GM23338 (cell line): ENCODE measurements at regions not wholly inside any gene's neighbourhood (a gene's known extent, or its start where the extent isn't known, plus 50 kb on each side); places are given as distances from the start of the nearest gene placed in this dataset.

Experiments used
- CREB1 ChIP-seq: fragments of 250-450 bp; sonication (Bioruptor Pico); IDR thresholded peaks from 2 replicates; pipeline ENCODE4 v1.5.0; 2020; ENCODE audit warnings: low read depth, mild to moderate bottlenecking, moderate library complexity
- EZH2 ChIP-seq: fragments of 200-600 bp; sonication (generic); IDR thresholded peaks from one replicate; pipeline ENCODE4 v1.8.0; 2017; ENCODE audit warnings: antibody characterized with exemption, mild to moderate bottlenecking, low read depth; ENCODE audit not compliant: unreplicated experiment
- JUNB ChIP-seq: IDR thresholded peaks from one replicate; pipeline ENCODE4 v1.6.1; 2016; ENCODE audit warnings: antibody characterized with exemption; ENCODE audit not compliant: unreplicated experiment
- NANOG ChIP-seq: IDR thresholded peaks from 2 replicates; pipeline ENCODE4 v1.6.1; 2016; ENCODE audit warnings: antibody characterized with exemption, borderline replicate concordance
- ZNF114 ChIP-seq: fragments of 250-450 bp; sonication (Bioruptor Pico); IDR thresholded peaks from 2 replicates; pipeline ENCODE4 v1.5.0; 2020; ENCODE audit warnings: mild to moderate bottlenecking, moderate library complexity
- ZNF462 ChIP-seq: fragments of 250-450 bp; sonication (Bioruptor Pico); IDR thresholded peaks from 2 replicates; pipeline ENCODE4 v1.5.0; 2020; ENCODE audit warnings: mild to moderate bottlenecking, moderate library complexity
- TF ChIP-seq, protein P1 (sequence below): IDR thresholded peaks from 2 replicates; pipeline ENCODE4 v1.6.1; 2016; ENCODE audit warnings: antibody characterized with exemption
- TF ChIP-seq, protein P2 (sequence below), 2 experiments: fragments of 200-600 bp in 1 of 2; sonication (generic) in 1 of 2; conservative IDR thresholded peaks; 2 replicates each; pipeline versions ENCODE4 v1.5.1 to v1.6.1; 2016 to 2017; ENCODE audit warnings: antibody characterized with exemption in 2 of 2, low read depth in 2 of 2, mild to moderate bottlenecking in 2 of 2, moderate library complexity in 1 of 2

- TF ChIP-seq ZNF462 (no peak), NANOG (no peak), EZH2 (no peak), JUNB (no peak), CREB1 (CRISPR knock-in tag) (no peak), ZNF114 (CRISPR knock-in tag) (no peak)
- TF ChIP-seq, protein P1, sequence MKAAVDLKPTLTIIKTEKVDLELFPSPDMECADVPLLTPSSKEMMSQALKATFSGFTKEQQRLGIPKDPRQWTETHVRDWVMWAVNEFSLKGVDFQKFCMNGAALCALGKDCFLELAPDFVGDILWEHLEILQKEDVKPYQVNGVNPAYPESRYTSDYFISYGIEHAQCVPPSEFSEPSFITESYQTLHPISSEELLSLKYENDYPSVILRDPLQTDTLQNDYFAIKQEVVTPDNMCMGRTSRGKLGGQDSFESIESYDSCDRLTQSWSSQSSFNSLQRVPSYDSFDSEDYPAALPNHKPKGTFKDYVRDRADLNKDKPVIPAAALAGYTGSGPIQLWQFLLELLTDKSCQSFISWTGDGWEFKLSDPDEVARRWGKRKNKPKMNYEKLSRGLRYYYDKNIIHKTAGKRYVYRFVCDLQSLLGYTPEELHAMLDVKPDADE = no peak
- TF ChIP-seq, protein P2, sequence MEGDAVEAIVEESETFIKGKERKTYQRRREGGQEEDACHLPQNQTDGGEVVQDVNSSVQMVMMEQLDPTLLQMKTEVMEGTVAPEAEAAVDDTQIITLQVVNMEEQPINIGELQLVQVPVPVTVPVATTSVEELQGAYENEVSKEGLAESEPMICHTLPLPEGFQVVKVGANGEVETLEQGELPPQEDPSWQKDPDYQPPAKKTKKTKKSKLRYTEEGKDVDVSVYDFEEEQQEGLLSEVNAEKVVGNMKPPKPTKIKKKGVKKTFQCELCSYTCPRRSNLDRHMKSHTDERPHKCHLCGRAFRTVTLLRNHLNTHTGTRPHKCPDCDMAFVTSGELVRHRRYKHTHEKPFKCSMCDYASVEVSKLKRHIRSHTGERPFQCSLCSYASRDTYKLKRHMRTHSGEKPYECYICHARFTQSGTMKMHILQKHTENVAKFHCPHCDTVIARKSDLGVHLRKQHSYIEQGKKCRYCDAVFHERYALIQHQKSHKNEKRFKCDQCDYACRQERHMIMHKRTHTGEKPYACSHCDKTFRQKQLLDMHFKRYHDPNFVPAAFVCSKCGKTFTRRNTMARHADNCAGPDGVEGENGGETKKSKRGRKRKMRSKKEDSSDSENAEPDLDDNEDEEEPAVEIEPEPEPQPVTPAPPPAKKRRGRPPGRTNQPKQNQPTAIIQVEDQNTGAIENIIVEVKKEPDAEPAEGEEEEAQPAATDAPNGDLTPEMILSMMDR (conservative IDR thresholded peaks at IDR 0.05; ENCODE audit: low read depth in 2 of 2) = no peak
Observed at GRCh38 chr2:34102339-34102738, 503.2 kb upstream of the FAM98A start (continued).
